Adrenal gland (tissue), 5 donors: ENCODE measurements at regions not wholly inside any gene's neighbourhood (a gene's known extent, or its start where the extent isn't known, plus 50 kb on each side); places are given as distances from the start of the nearest gene placed in this dataset.

Experiments used
- CTCF ChIP-seq, 6 experiments: fragments of 450-650 bp in 4 of 6; fragments of 200-600 bp in 2 of 6; sonication (generic) in 1 of 6; IDR thresholded peaks; 1 replicate in 5 of 6; 2 replicates in 1 of 6; pipeline versions ENCODE4 v1.5.1 to v1.8.0; 2016 to 2021; ENCODE audit warnings: antibody characterized with exemption in 6 of 6, mild to moderate bottlenecking in 2 of 6, moderate library complexity in 1 of 6
- POLR2A ChIP-seq, 2 donors: fragments of 450-650 bp; IDR thresholded peaks; one replicate each; pipeline ENCODE4 v1.6.1; 2017; ENCODE audit warnings: antibody characterized with exemption in 2 of 2, mild to moderate bottlenecking in 2 of 2, moderate library complexity in 1 of 2
- donor health status: DM: no; HTN: no; CAD: no.

- TF ChIP-seq CTCF (IDR thresholded peaks at IDR 0.05) (no peak), POLR2A (IDR thresholded peaks at IDR 0.05) (no peak)
These were observed 233.6 kb upstream of the NRXN1 start for GRCh38 chr2:51265539-51265938.
